ENCODE measurements at regions not wholly inside any gene's neighbourhood (a gene's known extent, or its start where the extent isn't known, plus 50 kb on each side); places are given as distances from the start of the nearest gene placed in this dataset.

GRCh38 chr2:12194968-12195367, 448.5 kb downstream of the LPIN1 start (continued):
- TF ChIP-seq ZNF274 (IDR thresholded peaks at IDR 0.05; ENCODE audit: low read depth, low read length), result no peak
- no peak for TF ChIP-seq POLR2A (IDR thresholded peaks at IDR 0.05; ENCODE audit: borderline replicate concordance, extremely low read depth, insufficient read depth, insufficient read length)
- no peak for TF ChIP-seq ATF3 (IDR thresholded peaks at IDR 0.05)

- H3K9ac ChIP-seq (ENCODE audit: low read length), result no peak overlapping the region
- no peaks in the 10 kb centered on the region for H4K20me1 ChIP-seq (ENCODE audit: insufficient read depth)
- no peaks in the 10 kb centered on the region for H3K79me2 ChIP-seq (ENCODE audit: insufficient read depth, low read length)
- no peaks in the 10 kb centered on the region for H3K9me3 ChIP-seq (ENCODE audit: control insufficient read depth in 1 of 2, insufficient read depth in 1 of 2, low read depth in 1 of 2, low read length in 2 of 2)
- H3K4me1 ChIP-seq (ENCODE audit: control insufficient read depth in 1 of 2, insufficient read depth in 2 of 2, low read length in 2 of 2), result no peaks in the 10 kb centered on the region
- ChIA-PET POLR2A (no interaction called here), RAD21 (ENCODE audit: low non-redundant PET in 1 of 2, low total read pairs in 2 of 2, uncharacterized antibody in 2 of 2, unreplicated experiment in 2 of 2) (no interaction called here), CTCF (no interaction called here)
- H3K36me3 ChIP-seq (ENCODE audit: control insufficient read depth in 1 of 2, insufficient read depth in 2 of 2, low read length in 2 of 2), result no peaks in the 10 kb centered on the region
- H3K9me2 ChIP-seq (ENCODE audit: insufficient read depth), result no peaks in the 10 kb centered on the region
- BruUV-seq (replicated peaks), result no TSS peak
- TF ChIP-seq YY1 (IDR thresholded peaks at IDR 0.05; ENCODE audit: extremely low read depth, insufficient replicate concordance, low read depth, low read length) (no peak), ZFX (IDR thresholded peaks at IDR 0.05) (no peak), TCF7L2 (IDR thresholded peaks at IDR 0.05; ENCODE audit: borderline replicate concordance, extremely low read depth, insufficient read depth, insufficient read length) (no peak), RAD21 (IDR thresholded peaks at IDR 0.05; ENCODE audit: low read depth) (no peak), SIN3A (IDR thresholded peaks at IDR 0.05; ENCODE audit: low read depth) (no peak), SP1 (IDR thresholded peaks at IDR 0.05; ENCODE audit: low read depth) (no peak), CTCF (IDR thresholded peaks at IDR 0.05 in 2 of 3, conservative IDR thresholded peaks at IDR 0.05 in 1 of 3; ENCODE audit: borderline replicate concordance in 1 of 3, insufficient read depth in 1 of 3, low read depth in 2 of 3, low read length in 2 of 3) (no peak), EZH2 (IDR thresholded peaks at IDR 0.05) (no peak), FOSL1 (IDR thresholded peaks at IDR 0.05; ENCODE audit: low read depth) (no peak), EGR1 (IDR thresholded peaks at IDR 0.05; ENCODE audit: low read depth) (no peak), ZNF274 (IDR thresholded peaks at IDR 0.05; ENCODE audit: low read depth, low read length) (no peak), POLR2AphosphoS5 (IDR thresholded peaks at IDR 0.05; ENCODE audit: low read depth, low read length) (no peak), POLR2A (IDR thresholded peaks at IDR 0.05; ENCODE audit: borderline replicate concordance, extremely low read depth, insufficient read depth, insufficient read length) (no peak), SRF (IDR thresholded peaks at IDR 0.05; ENCODE audit: low read depth) (no peak), ELF1 (IDR thresholded peaks at IDR 0.05; ENCODE audit: borderline replicate concordance, low read depth) (no peak), CEBPB (IDR thresholded peaks at IDR 0.05; ENCODE audit: low read depth) (no peak)
- H3K4me3 ChIP-seq (replicated peaks in 1 of 2; ENCODE audit: low read depth in 1 of 2, low read length in 2 of 2), result no peak overlapping the region
- 0 out of 2 replicates have a peak, but pooled peaks cover 3% of the 10 kb centered on the region for H3K27me3 ChIP-seq (ENCODE audit: insufficient read depth, low read length)
- no peak overlapping the region for H3K27ac ChIP-seq (ENCODE audit: low read depth, low read length)
- H2AFZ ChIP-seq (ENCODE audit: low read depth, low read length, poor library complexity, severe bottlenecking), result no peak overlapping the region
- ATAC-seq (no peak), DNase-seq (ENCODE audit: low read depth, low spot score) (no peak)
- H3K4me2 ChIP-seq (ENCODE audit: low read length), result no peak overlapping the region
- intact Hi-C loops (cut with micrococcal nuclease), result no loop called here
These were observed 450.1 kb downstream of the LPIN1 start for GRCh38 chr2:12196495-12196894.
